SH-SY5Y (cell line): ENCODE measurements at regions not wholly inside any gene's neighbourhood (a gene's known extent, or its start where the extent isn't known, plus 50 kb on each side); places are given as distances from the start of the nearest gene placed in this dataset.

ENCODE experiments used
- GATA2 ChIP-seq: IDR thresholded peaks from 2 replicates; pipeline ENCODE4 v1.6.1; 2011; ENCODE audit warnings: mild to moderate bottlenecking, low read depth, low read length
- GATA3 ChIP-seq: IDR thresholded peaks from 2 replicates; pipeline ENCODE4 v1.6.1; 2011; ENCODE audit warnings: low read depth, mild to moderate bottlenecking, low read length, moderate library complexity

- no peak for TF ChIP-seq GATA3
- TF ChIP-seq GATA2 = no peak
Observed at GRCh38 chr2:5368263-5368662, 323.9 kb upstream of the SOX11 start.

GRCh38 chr2:5369510-5369909 lies 322.7 kb upstream of the SOX11 start:
- TF ChIP-seq GATA2 = no peak
- TF ChIP-seq GATA3 = no peak

- TF ChIP-seq GATA2 (no peak), GATA3 (no peak)
Observed at GRCh38 chr2:5370158-5370557, 322.0 kb upstream of the SOX11 start.

- TF ChIP-seq GATA2 = no peak
- TF ChIP-seq GATA3 = no peak
Observed at GRCh38 chr2:5372141-5372540, 320.0 kb upstream of the SOX11 start.

DNA sequence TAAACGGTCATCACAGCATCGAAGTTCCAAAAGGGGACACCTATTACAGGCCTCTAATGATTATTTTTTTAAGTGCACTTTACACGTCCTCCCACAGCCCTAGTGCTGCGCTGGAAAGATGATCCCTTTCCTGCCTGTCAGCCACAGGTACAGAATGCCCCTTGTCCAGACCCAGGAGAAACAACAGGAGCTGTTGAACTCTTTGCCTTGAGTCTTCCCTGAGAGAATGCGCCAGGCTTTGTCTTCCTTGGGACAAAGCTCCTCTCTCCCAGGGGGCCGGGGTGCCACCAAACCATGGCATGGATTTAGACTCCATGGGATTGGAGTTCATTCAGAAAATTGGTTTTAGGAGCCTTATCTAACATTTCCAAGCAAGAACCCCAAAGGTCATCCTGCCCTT lies 319.0 kb upstream of the SOX11 start:
- TF ChIP-seq GATA2 = no peak
- no peak for TF ChIP-seq GATA3

- TF ChIP-seq GATA2 (no peak), GATA3 (no peak)
Observed at GRCh38 chr2:5374762-5375161, 317.4 kb upstream of the SOX11 start.

DNA sequence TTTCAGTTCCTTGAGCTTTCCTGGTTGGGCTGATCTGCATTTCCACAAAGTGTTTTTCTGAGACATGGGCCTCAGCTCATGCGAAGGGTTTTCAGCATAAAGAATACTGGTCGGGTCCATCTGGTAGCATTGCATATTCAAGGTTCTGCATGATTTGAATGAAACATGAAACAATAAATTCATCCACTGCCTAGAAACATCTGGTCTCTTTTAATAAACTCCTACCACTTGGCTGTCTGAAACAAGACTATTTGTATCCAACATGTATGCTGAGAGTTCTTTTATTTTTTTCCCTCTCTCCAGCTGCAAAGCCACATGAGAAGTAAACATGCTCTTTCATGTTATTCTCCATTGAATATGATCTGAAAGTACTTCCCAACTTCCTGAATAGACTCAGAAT lies 314.9 kb upstream of the SOX11 start:
- TF ChIP-seq GATA2 (no peak), GATA3 (no peak)

GRCh38 chr2:5379811-5380210 lies 312.4 kb upstream of the SOX11 start:
- TF ChIP-seq GATA3 (no peak), GATA2 (no peak)

DNA sequence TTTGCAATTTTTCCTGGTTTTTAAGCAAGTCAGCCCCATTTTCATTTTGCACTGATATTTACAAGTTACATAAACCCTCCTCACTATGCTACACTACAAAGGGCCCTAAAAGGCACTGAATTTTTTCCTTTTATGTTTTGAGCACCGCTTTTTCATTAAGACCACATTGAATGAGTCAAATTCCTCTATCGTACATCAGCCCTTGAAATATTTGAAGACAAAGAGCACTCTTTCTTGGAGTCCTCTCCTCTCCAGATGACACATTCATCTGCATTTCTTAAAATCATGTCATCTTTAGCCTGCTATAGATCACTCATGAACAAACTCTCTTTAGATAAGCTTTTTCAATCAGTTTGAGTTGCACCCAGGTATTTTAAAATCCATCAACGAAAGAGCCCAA lies 306.6 kb upstream of the SOX11 start:
- no peak for TF ChIP-seq GATA3
- TF ChIP-seq GATA2 = no peak

DNA sequence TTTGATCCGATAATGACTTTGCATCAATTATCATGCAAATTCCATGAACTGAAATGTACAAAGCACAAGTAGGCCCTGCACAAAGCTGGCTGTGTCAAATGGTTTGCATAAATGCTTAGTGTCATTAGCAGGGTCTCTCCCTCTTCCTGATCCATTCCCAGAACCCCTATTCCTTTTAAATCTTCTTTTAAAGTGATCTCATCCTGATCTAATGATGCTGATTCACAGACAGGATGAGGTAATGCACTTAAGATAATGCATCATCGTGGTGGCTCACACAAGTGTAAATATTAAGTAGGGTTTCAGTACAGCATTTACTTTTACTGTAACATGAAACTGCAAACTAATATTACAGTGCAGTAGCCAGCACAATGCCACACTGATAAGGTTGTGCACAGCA lies 304.8 kb upstream of the SOX11 start:
- TF ChIP-seq GATA3 (no peak), GATA2 (no peak)

DNA sequence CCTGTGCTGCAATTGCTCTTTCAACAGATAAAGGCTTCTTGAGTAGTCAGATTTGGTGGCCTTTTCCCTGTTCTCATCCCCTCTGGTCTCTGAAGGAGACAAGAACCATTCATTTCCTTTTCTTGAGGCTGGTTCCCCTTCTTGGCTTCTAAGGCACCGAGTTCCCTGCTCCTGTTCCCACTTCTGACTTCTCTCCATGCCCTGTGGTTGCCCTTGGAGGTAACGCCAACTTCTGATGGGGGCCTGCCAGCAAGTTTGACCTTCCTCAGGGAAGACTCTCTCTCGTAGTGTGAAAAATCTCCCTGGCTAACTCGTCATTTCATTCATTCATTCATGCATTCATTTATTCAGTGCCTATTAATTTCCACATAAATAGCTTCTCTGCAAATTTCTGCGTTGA lies 302.4 kb upstream of the SOX11 start:
- TF ChIP-seq GATA2 (no peak), GATA3 (no peak)

DNA sequence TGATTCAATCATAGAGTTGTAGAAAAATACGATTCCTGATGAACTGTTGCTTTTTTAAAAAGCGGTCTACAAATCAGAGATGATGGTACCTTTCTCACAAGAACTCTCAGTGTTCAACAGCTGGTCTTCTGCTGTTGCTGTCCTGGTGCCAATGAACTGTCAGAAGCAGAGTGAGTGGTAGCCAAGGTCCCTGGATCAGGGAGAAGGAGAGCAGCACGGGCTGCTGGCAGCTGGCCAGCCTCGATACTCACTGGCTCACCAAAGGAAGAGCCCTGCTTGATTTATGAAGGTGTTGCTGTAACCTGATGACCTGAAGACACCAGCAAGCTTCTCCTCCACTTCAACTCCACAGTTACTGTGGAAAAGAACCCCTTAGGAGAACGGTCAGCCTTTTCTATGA lies 300.8 kb upstream of the SOX11 start:
- TF ChIP-seq GATA2 (no peak), GATA3 (no peak)

DNA sequence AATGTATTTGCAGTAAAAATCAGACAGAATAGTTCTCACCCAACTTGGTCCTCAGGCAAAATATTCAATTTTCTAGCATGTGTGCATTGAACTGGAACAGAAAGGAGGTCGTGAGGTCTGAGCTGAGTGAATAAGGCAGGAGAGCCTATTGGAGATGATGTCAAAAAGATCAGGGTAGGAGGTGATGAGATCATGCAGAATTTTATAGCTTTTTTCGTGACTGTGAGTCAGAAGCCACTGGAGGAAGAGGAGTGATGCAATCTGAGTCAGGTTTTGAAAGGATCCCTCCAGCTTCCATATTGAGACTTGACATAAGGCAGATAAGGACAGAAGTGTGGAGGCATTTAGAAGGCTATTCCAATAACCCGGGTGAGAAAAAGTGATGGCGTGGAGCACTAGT lies 299.5 kb upstream of the SOX11 start:
- TF ChIP-seq GATA2 = no peak
- TF ChIP-seq GATA3 = no peak

GRCh38 chr2:5393474-5393873 lies 298.7 kb upstream of the SOX11 start:
- TF ChIP-seq GATA2 (no peak), GATA3 (no peak)

DNA sequence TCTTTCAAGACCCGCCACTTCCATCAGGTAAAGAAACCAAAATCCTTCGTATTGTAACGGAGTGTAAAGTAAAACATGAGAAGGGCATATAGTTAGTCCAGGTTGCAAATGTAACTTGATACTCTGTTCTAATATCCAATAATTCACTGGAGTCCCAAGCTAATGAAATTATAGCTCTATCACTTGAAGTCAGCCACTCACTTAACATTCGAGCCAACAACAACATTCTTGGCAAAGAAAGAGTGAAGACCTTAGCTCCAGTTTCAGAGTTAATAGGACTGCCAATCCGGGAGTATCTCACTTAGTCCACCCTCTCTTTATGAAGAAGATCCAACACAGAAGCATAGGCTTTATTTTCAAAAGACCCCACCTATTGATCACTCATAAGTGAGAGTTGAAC lies 298.0 kb upstream of the SOX11 start:
- TF ChIP-seq GATA2 = no peak
- no peak for TF ChIP-seq GATA3

DNA sequence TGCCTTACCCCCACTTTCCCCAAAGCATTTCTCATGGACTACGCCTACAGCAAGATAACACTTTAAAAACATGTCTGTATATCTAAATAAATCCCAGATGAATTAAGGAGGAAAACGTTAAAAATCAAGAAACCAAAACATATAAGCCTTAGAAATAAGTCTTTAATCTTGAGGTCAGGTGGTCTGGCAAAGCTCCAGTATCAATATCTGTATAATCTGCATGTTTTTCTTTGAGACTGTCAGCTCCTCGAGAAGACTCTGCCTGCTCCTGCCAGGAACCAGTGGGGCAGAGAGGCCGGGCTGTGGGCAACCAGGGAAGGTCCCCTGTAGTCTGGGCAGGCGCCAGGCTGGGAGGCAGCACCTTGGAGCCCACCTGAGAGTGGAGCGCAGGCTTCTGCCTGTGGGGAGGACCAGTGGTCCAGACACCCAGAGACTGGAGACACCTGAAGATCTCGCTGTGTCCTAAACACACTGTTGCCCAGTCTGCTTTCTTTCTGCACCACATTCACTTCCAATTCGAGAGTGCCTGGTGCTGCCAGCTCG lies 291.0 kb upstream of the SOX11 start:
- TF ChIP-seq GATA3 (no peak), GATA2 (no peak)
